Natural killer cell (primary cell): ENCODE measurements at regions not wholly inside any gene's neighbourhood (a gene's known extent, or its start where the extent isn't known, plus 50 kb on each side); places are given as distances from the start of the nearest gene placed in this dataset.

Source experiments
- ATAC-seq, 3 donors: fragments of 150-1000 bp in 2 of 3; fragments of 200-7000 bp in 1 of 3; cut with Tn5 transposase; 1 replicate in 1 of 3; 2 replicates in 2 of 3; pipeline ENCODE4 v1.10.0; 2021; ENCODE audit warnings: mild to moderate bottlenecking in 2 of 3, moderate library complexity in 2 of 3
- DNase-seq, 2 donors: peaks; one replicate each; pipeline versions ENCODE4 v3.0.0 to v3.0.0-alpha.2; 2013 to 2021; ENCODE audit warnings: mixed read lengths in 1 of 2
- H3K27ac ChIP-seq: one replicate; pipeline ENCODE4 v1.5.1; 2013; ENCODE audit warnings: mild to moderate bottlenecking, low read length
- H3K27me3 ChIP-seq: one replicate; pipeline ENCODE4 v1.6.1; 2013; ENCODE audit warnings: low read length; ENCODE audit not compliant: control insufficient read depth, insufficient read depth
- H3K36me3 ChIP-seq: one replicate; pipeline ENCODE4 v1.6.1; 2013; ENCODE audit warnings: low read length; ENCODE audit not compliant: control insufficient read depth, insufficient read depth
- H3K4me1 ChIP-seq: one replicate; pipeline ENCODE4 v1.6.1; 2013; ENCODE audit warnings: low read length; ENCODE audit not compliant: control insufficient read depth, insufficient read depth
- H3K4me3 ChIP-seq: one replicate; pipeline ENCODE4 v1.5.1; 2013; ENCODE audit warnings: low read length
- H3K9me3 ChIP-seq: one replicate; pipeline ENCODE4 v1.6.1; 2013; ENCODE audit warnings: low read length; ENCODE audit not compliant: control insufficient read depth, insufficient read depth
- H3K27ac Mint-ChIP-seq, 2 donors: one replicate each; pipeline ENCODE4 v1.8.0; 2022; ENCODE audit warnings: mild to moderate bottlenecking in 2 of 2, mixed read lengths in 2 of 2, moderate library complexity in 1 of 2
- H3K27me3 Mint-ChIP-seq, 2 donors: one replicate each; pipeline ENCODE4 v1.8.0; 2022; ENCODE audit warnings: low read depth in 2 of 2, mixed read lengths in 2 of 2
- H3K36me3 Mint-ChIP-seq: one replicate; pipeline ENCODE4 v1.8.0; 2022; ENCODE audit warnings: mixed read lengths
- H3K4me1 Mint-ChIP-seq, 2 donors: one replicate each; pipeline ENCODE4 v1.8.0; 2022; ENCODE audit warnings: mixed read lengths in 2 of 2
- H3K4me3 Mint-ChIP-seq: one replicate; pipeline ENCODE4 v1.8.0; 2022; ENCODE audit warnings: mild to moderate bottlenecking, moderate library complexity, mixed read lengths
- H3K9me3 Mint-ChIP-seq, 2 donors: one replicate each; pipeline ENCODE4 v1.8.0; 2022; ENCODE audit warnings: mixed read lengths in 2 of 2
- CTCF ChIP-seq: fragments of 200-600 bp; IDR thresholded peaks from one replicate; pipeline ENCODE4 v1.8.0; 2022; ENCODE audit warnings: antibody characterized with exemption
- WGBS: methylation state at CpG from one replicate; pipeline ENCODE4 v1.1.7; 2013; ENCODE audit warnings: missing lambda C conversion rate; ENCODE audit not compliant: insufficient coverage; 5-methylcytosine and 5-hydroxymethylcytosine counted together
- intact Hi-C: fragments of 100-400 bp; cut with micrococcal nuclease; formaldehyde crosslinking; loops from one replicate; pipeline ENCODE4 v1.14.2; 2022

- no peak overlapping the region for H3K4me3 Mint-ChIP-seq
- no peaks in the 10 kb centered on the region for H3K4me1 Mint-ChIP-seq
- Histone ChIP-seq H3K9me3 (no peaks in the 10 kb centered on the region), H3K4me3 (no peak overlapping the region), H3K4me1 (no peaks in the 10 kb centered on the region), H3K27me3 (no peaks in the 10 kb centered on the region), H3K36me3 (no peaks in the 10 kb centered on the region), H3K27ac (no peak overlapping the region)
- no peaks in the 10 kb centered on the region for H3K36me3 Mint-ChIP-seq
- 79% methylated on average over 5 of the region's 5 CpGs for WGBS
- no peak overlapping the region for H3K27ac Mint-ChIP-seq
- DNase-seq (no peak), ATAC-seq (no peak)
- peaks cover 2 to 3% of the 10 kb centered on the region in 2 donors for H3K9me3 Mint-ChIP-seq
- no peaks in the 10 kb centered on the region for H3K27me3 Mint-ChIP-seq
- no peak for TF ChIP-seq CTCF
- intact Hi-C loops, result no loop called here
These were observed 303.8 kb downstream of the FSIP2 start for GRCh38 chr2:186042207-186043028.

GRCh38 chr2:186044761-186045160 lies 306.2 kb downstream of the FSIP2 start:
- H3K27me3 Mint-ChIP-seq, result no peaks in the 10 kb centered on the region
- peaks cover 3 to 5% of the 10 kb centered on the region in 2 donors for H3K9me3 Mint-ChIP-seq
- Histone ChIP-seq H3K4me1 (no peaks in the 10 kb centered on the region), H3K4me3 (no peak overlapping the region), H3K27ac (no peak overlapping the region), H3K36me3 (no peaks in the 10 kb centered on the region), H3K9me3 (no peaks in the 10 kb centered on the region), H3K27me3 (no peaks in the 10 kb centered on the region)
- DNase-seq (no peak), ATAC-seq (no peak)
- H3K4me3 Mint-ChIP-seq, result no peak overlapping the region
- no peaks in the 10 kb centered on the region for H3K4me1 Mint-ChIP-seq
- no peak for TF ChIP-seq CTCF
- WGBS, result 90% methylated on average over 1 of the region's 2 CpGs
- H3K27ac Mint-ChIP-seq, result no peak overlapping the region
- H3K36me3 Mint-ChIP-seq, result no peaks in the 10 kb centered on the region
- intact Hi-C loops, result no loop called here

- intact Hi-C loops, result no loop called here
- WGBS, result 100% methylated on average over 1 of the region's 1 CpG
- Histone ChIP-seq H3K4me1 (no peaks in the 10 kb centered on the region), H3K27me3 (no peaks in the 10 kb centered on the region), H3K36me3 (no peaks in the 10 kb centered on the region), H3K27ac (no peak overlapping the region), H3K9me3 (no peaks in the 10 kb centered on the region), H3K4me3 (no peak overlapping the region)
- Mint-ChIP-seq H3K27me3 (no peaks in the 10 kb centered on the region), H3K4me1 (no peaks in the 10 kb centered on the region), H3K4me3 (no peak overlapping the region), H3K36me3 (no peaks in the 10 kb centered on the region), H3K27ac (no peak overlapping the region), H3K9me3 (peaks cover 0 to 3% of the 10 kb centered on the region in 2 donors)
- TF ChIP-seq CTCF, result no peak
- no peak for DNase-seq
- ATAC-seq, result no peak
These were observed 314.3 kb downstream of the FSIP2 start for GRCh38 chr2:186052930-186053329.

GRCh38 chr2:186058614-186059013 lies 320.0 kb downstream of the FSIP2 start:
- Mint-ChIP-seq H3K4me3 (no peak overlapping the region), H3K9me3 (peaks cover 0 to 3% of the 10 kb centered on the region in 2 donors), H3K27ac (no peak overlapping the region), H3K36me3 (peaks cover 7% of the 10 kb centered on the region), H3K27me3 (no peaks in the 10 kb centered on the region), H3K4me1 (no peaks in the 10 kb centered on the region)
- DNase-seq (no peak), ATAC-seq (no peak)
- no peaks in the 10 kb centered on the region for H3K9me3 ChIP-seq
- H3K36me3 ChIP-seq, result no peaks in the 10 kb centered on the region
- H3K27me3 ChIP-seq, result no peaks in the 10 kb centered on the region
- intact Hi-C loops, result no loop called here
- no peak for TF ChIP-seq CTCF
- H3K4me3 ChIP-seq, result no peak overlapping the region
- no peak overlapping the region for H3K27ac ChIP-seq
- H3K4me1 ChIP-seq, result no peaks in the 10 kb centered on the region
- 100% methylated on average over 2 of the region's 3 CpGs for WGBS
